HepG2 (cell line): ENCODE measurements at regions not wholly inside any gene's neighbourhood (a gene's known extent, or its start where the extent isn't known, plus 50 kb on each side); places are given as distances from the start of the nearest gene placed in this dataset.

Source experiments
- ATAC-seq: fragments of 200-7000 bp; cut with Tn5 transposase; 3 replicates; pipeline ENCODE4 v1.9.1; 2020; ENCODE audit warnings: mild to moderate bottlenecking, moderate library complexity
- BruUV-seq: library from RNA; stranded (reverse); fragments of 400-500 nt; replicated peaks from 2 replicates; lab custom pipeline; 2021; lab: Mats Ljungman, UMichigan
- CTCF ChIA-PET: fragments of 300-600 bp; formaldehyde crosslinking; extraction: SDS; loops from one replicate; lab custom pipeline; 2021; ENCODE audit warnings: low total read pairs, inconsistent platforms, low intra/inter-chr PET ratio; lab: Yijun Ruan, JAX
- POLR2A ChIA-PET: fragments of 350-600 bp; sonication (Branson Sonifier 250); formaldehyde crosslinking; loops from one replicate; lab custom pipeline; 2020; ENCODE audit warnings: antibody characterized with exemption, inconsistent platforms; lab: Yijun Ruan, JAX
- DNase-seq: peaks from one replicate; pipeline ENCODE4 v3.0.0-alpha.2; 2015; ENCODE audit warnings: low spot score
- FAIRE-seq: peaks from 3 replicates; lab custom pipeline; 2011; peaks lifted over from hg19 to GRCh38; lab: Jason Lieb, UNC
- H2AFZ ChIP-seq: one replicate; pipeline ENCODE4 v1.6.1; 2011; ENCODE audit warnings: low read length, inconsistent platforms
- H3K27ac ChIP-seq: fragments of 300-600 bp; 3 replicates; pipeline ENCODE4 v1.8.0; 2011; ENCODE audit warnings: mixed run types, mild to moderate bottlenecking, mixed read lengths, low read length, inconsistent platforms; ENCODE audit not compliant: insufficient read depth; ENCODE audit errors: extremely low read length
- H3K27me3 ChIP-seq, 2 experiments: fragments of 200-600 bp in 1 of 2; 2 replicates in 1 of 2; 3 replicates in 1 of 2; pipeline versions ENCODE4 v1.6.0 to v1.8.0; 2011; ENCODE audit warnings: low read length in 2 of 2, mild to moderate bottlenecking in 2 of 2, moderate library complexity in 2 of 2, inconsistent platforms in 1 of 2; ENCODE audit not compliant: insufficient read depth in 2 of 2, control insufficient read depth in 1 of 2
- H3K36me3 ChIP-seq, 2 experiments: fragments of 200-600 bp in 1 of 2; replicated peaks in 1 of 2; 2 replicates in 1 of 2; 3 replicates in 1 of 2; pipeline versions ENCODE4 v1.5.1 to v1.8.0; 2011; ENCODE audit warnings: low read length in 2 of 2, inconsistent platforms in 1 of 2; ENCODE audit not compliant: insufficient read depth in 2 of 2, control insufficient read depth in 1 of 2
- H3K4me1 ChIP-seq: 2 replicates; pipeline ENCODE4 v1.5.1; 2012; ENCODE audit warnings: low read length, inconsistent platforms; ENCODE audit not compliant: insufficient read depth
- H3K4me2 ChIP-seq: 2 replicates; pipeline ENCODE4 v1.6.0; 2011; ENCODE audit warnings: low read depth, low read length, inconsistent platforms
- H3K4me3 ChIP-seq, 3 experiments: fragments of 200-600 bp in 1 of 3; sonication (generic), shearing (Covaris generic) in 1 of 3; replicated peaks in 1 of 3; 2 replicates each; pipeline ENCODE4 v1.5.1; 2011 to 2016; ENCODE audit warnings: low read length in 3 of 3, inconsistent platforms in 2 of 3, low read depth in 2 of 3, mild to moderate bottlenecking in 2 of 3, control low read depth in 1 of 3, mixed read lengths in 1 of 3; ENCODE audit not compliant: insufficient read depth in 1 of 3
- H3K79me2 ChIP-seq: one replicate; pipeline ENCODE4 v1.6.1; 2011; ENCODE audit warnings: low read length, inconsistent platforms; ENCODE audit not compliant: insufficient read depth
- H3K9ac ChIP-seq: 2 replicates; pipeline ENCODE4 v1.6.0; 2011; ENCODE audit warnings: mild to moderate bottlenecking, low read depth, low read length, inconsistent platforms; ENCODE audit not compliant: insufficient read depth
- H3K9me3 ChIP-seq: 2 replicates; pipeline ENCODE4 v1.5.1; 2012; ENCODE audit warnings: mild to moderate bottlenecking, low read length
- H4K20me1 ChIP-seq: 2 replicates; pipeline ENCODE4 v1.6.0; 2011; ENCODE audit warnings: inconsistent platforms, mild to moderate bottlenecking, low read length, moderate library complexity; ENCODE audit not compliant: insufficient read depth
- DMTF1 ChIP-seq: sonication (generic); formaldehyde crosslinking; IDR thresholded peaks from 2 replicates; pipeline ENCODE4 v1.4.0; 2020; ENCODE audit warnings: mild to moderate bottlenecking, missing genetic modification reagents
- EEA1 ChIP-seq: sonication (generic); formaldehyde crosslinking; IDR thresholded peaks from 2 replicates; pipeline ENCODE4 v1.5.1; 2020; ENCODE audit warnings: mild to moderate bottlenecking, missing genetic modification reagents, borderline replicate concordance
- ELF1 ChIP-seq: sonication (generic); formaldehyde crosslinking; IDR thresholded peaks from 2 replicates; pipeline ENCODE4 v1.4.0; 2020; ENCODE audit warnings: missing genetic modification reagents
- HHEX ChIP-seq: IDR thresholded peaks from 2 replicates; pipeline ENCODE4 v1.6.1; 2016; ENCODE audit warnings: control low read depth
- HOXA5 ChIP-seq: sonication (generic); formaldehyde crosslinking; IDR thresholded peaks from 2 replicates; pipeline ENCODE4 v1.4.0; 2020; ENCODE audit warnings: missing genetic modification reagents
- HOXD1 ChIP-seq: sonication (generic); formaldehyde crosslinking; IDR thresholded peaks from 2 replicates; pipeline ENCODE4 v1.5.0; 2020; ENCODE audit warnings: missing genetic modification reagents
- JUNB ChIP-seq: sonication (generic); formaldehyde crosslinking; IDR thresholded peaks from 2 replicates; pipeline ENCODE4 v1.8.0; 2022; ENCODE audit warnings: missing genetic modification reagents, mild to moderate bottlenecking, borderline replicate concordance
- KAT7 ChIP-seq: IDR thresholded peaks from 2 replicates; pipeline ENCODE4 v1.6.1; 2018; ENCODE audit warnings: borderline replicate concordance, missing compliant biosample characterization
- MIXL1 ChIP-seq: IDR thresholded peaks from 2 replicates; pipeline ENCODE4 v1.6.1; 2016
- NFIC ChIP-seq: IDR thresholded peaks from 2 replicates; pipeline ENCODE4 v1.6.1; 2012; ENCODE audit warnings: mild to moderate bottlenecking, low read length, inconsistent platforms
- SP4 ChIP-seq: sonication (generic); formaldehyde crosslinking; IDR thresholded peaks from 2 replicates; pipeline ENCODE4 v1.8.1; 2023; ENCODE audit warnings: mild to moderate bottlenecking, missing genetic modification reagents
- TGIF2 ChIP-seq: IDR thresholded peaks from 2 replicates; pipeline ENCODE4 v1.6.1; 2016; ENCODE audit warnings: control low read depth, missing compliant biosample characterization
- ZNF296 ChIP-seq: sonication (generic); formaldehyde crosslinking; conservative IDR thresholded peaks from 2 replicates; pipeline ENCODE4 v1.5.0; 2020; ENCODE audit warnings: mild to moderate bottlenecking, missing genetic modification reagents
- ZNF430 ChIP-seq: sonication (generic); formaldehyde crosslinking; IDR thresholded peaks from 2 replicates; pipeline ENCODE4 v1.9.0; 2021; ENCODE audit warnings: mild to moderate bottlenecking, missing genetic modification reagents
- ZNF549 ChIP-seq: sonication (generic); formaldehyde crosslinking; IDR thresholded peaks from 2 replicates; pipeline ENCODE4 v1.5.0; 2020; ENCODE audit warnings: missing genetic modification reagents
- ZNF563 ChIP-seq: sonication (generic); formaldehyde crosslinking; IDR thresholded peaks from 2 replicates; pipeline ENCODE4 v1.8.0; 2022; ENCODE audit warnings: mild to moderate bottlenecking, moderate library complexity, missing genetic modification reagents
- ZNF674 ChIP-seq: sonication (generic); formaldehyde crosslinking; IDR thresholded peaks from 2 replicates; pipeline ENCODE4 v1.5.0; 2020; ENCODE audit warnings: low read depth, mild to moderate bottlenecking, missing genetic modification reagents
- ZUFSP ChIP-seq: sonication (generic); formaldehyde crosslinking; IDR thresholded peaks from 2 replicates; pipeline ENCODE4 v1.9.0; 2021; ENCODE audit warnings: missing genetic modification reagents, mild to moderate bottlenecking, borderline replicate concordance
- WGBS: methylation state at CpG from one replicate; pipeline ENCODE4 v1.1.6; 2017; ENCODE audit warnings: low lambda C conversion rate; 5-methylcytosine and 5-hydroxymethylcytosine counted together
- in situ Hi-C: cut with HindIII; loops from 2 replicates; pipeline ENCODE4 v1.10.0; 2017; ENCODE audit warnings: low pct_unique_long_range_greater_than_20kb; ENCODE audit not compliant: extremely low pct_ligation_motif_present
- intact Hi-C: fragments of 100-400 bp; cut with micrococcal nuclease; formaldehyde crosslinking; loops from one replicate; pipeline ENCODE4 v1.10.0; 2022; ENCODE audit not compliant: unreplicated experiment
- TF ChIP-seq, protein P1 (sequence below): sonication (generic); formaldehyde crosslinking; IDR thresholded peaks from 2 replicates; pipeline ENCODE4 v1.8.0; 2023; ENCODE audit warnings: mild to moderate bottlenecking, missing genetic modification reagents

GRCh38 chr10:118971876-118972275 is 57.6 kb upstream of the NANOS1 start:
- Histone ChIP-seq H4K20me1 (no peaks in the 10 kb centered on the region), H3K27me3 (peaks cover 1 to 9% of the 10 kb centered on the region in 2 experiments; a peak in 2 of 5 replicates), H3K4me1 (peaks cover 5% of the 10 kb centered on the region; the same call in 1 of the 2 replicates), H3K36me3 (no peaks in the 10 kb centered on the region), H3K4me3 (no peak overlapping the region), H3K9ac (no peak overlapping the region), H3K9me3 (no peaks in the 10 kb centered on the region; the same call in 1 of the 2 replicates)
- 11% methylated on average over 3 of the region's 3 CpGs for WGBS
- BruUV-seq = no TSS peak
- in situ Hi-C loops = no loop called here
- FAIRE-seq = no peak
- no peak for DNase-seq
- CTCF ChIA-PET = no interaction called here
- no peak for ATAC-seq
- POLR2A ChIA-PET = no interaction called here
- TF ChIP-seq NFIC (no peak), ZNF430 (CRISPR knock-in tag) (no peak), ZNF563 (no peak), ELF1 (no peak), ZUFSP (CRISPR knock-in tag) (no peak), ZNF549 (no peak), ZNF296 (CRISPR knock-in tag) (no peak), JUNB (CRISPR knock-in tag) (no peak), HOXA5 (CRISPR knock-in tag) (no peak), TGIF2 (CRISPR knock-in tag) (no peak), HHEX (CRISPR knock-in tag) (no peak), ZNF674 (CRISPR knock-in tag) (no peak), KAT7 (no peak), MIXL1 (CRISPR knock-in tag) (no peak), SP4 (no peak), HOXD1 (CRISPR knock-in tag) (no peak), EEA1 (CRISPR knock-in tag) (no peak), DMTF1 (CRISPR knock-in tag) (no peak)
- TF ChIP-seq, protein P1, sequence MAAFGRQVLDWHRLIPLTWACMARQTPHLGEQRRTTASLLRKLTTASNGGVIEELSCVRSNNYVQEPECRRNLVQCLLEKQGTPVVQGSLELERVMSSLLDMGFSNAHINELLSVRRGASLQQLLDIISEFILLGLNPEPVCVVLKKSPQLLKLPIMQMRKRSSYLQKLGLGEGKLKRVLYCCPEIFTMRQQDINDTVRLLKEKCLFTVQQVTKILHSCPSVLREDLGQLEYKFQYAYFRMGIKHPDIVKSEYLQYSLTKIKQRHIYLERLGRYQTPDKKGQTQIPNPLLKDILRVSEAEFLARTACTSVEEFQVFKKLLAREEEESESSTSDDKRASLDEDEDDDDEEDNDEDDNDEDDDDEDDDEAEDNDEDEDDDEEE (CRISPR knock-in tag) = no peak
- TF ChIP-seq, all 625 proteins: peak for 0
- Histone ChIP-seq H3K27ac (no peak overlapping the region), H3K4me2 (no peak overlapping the region), H2AFZ (no peak overlapping the region), H3K79me2 (no peaks in the 10 kb centered on the region)
- intact Hi-C loops = no loop called here
